A549 (cell line): ENCODE measurements at regions not wholly inside any gene's neighbourhood (a gene's known extent, or its start where the extent isn't known, plus 50 kb on each side); places are given as distances from the start of the nearest gene placed in this dataset.
"Not testable (repeated sequence)": the region's sequence is repeated elsewhere in the genome, so short reads cannot be mapped to it uniquely, and the experiment has no call there.

Experiments used
- BHLHE40 ChIP-seq: IDR thresholded peaks from 2 replicates; pipeline ENCODE4 v1.6.1; 2012; ENCODE audit warnings: low read depth, low read length, inconsistent platforms
- CTCF ChIP-seq: fragments of >200 bp; sonication (Bioruptor Twin); formaldehyde crosslinking; IDR thresholded peaks from 3 replicates; pipeline ENCODE4 v1.5.1; 2016
- EHF ChIP-seq: fragments of 250-450 bp; sonication (Bioruptor Pico); IDR thresholded peaks from 2 replicates; pipeline ENCODE4 v1.5.0; 2020; ENCODE audit warnings: mild to moderate bottlenecking
- EHMT2 ChIP-seq: fragments of 200-600 bp; sonication (generic); IDR thresholded peaks from 2 replicates; pipeline ENCODE4 v1.6.1; 2016; ENCODE audit warnings: antibody characterized with exemption, low read depth, mild to moderate bottlenecking, moderate library complexity
- MAX ChIP-seq: IDR thresholded peaks from 2 replicates; pipeline ENCODE4 v1.6.1; 2012
- POLR2A ChIP-seq: IDR thresholded peaks from 2 replicates; pipeline ENCODE4 v1.6.1; 2012; ENCODE audit warnings: mild to moderate bottlenecking, low read length

- TF ChIP-seq CTCF; EHF (CRISPR knock-in tag); BHLHE40; EHMT2; POLR2A; MAX: not testable (repeated sequence)
Observed at GRCh38 chr7:109692613-109693012, 1122.9 kb downstream of the DNAJB9 start.
